NCI-H446 treated with DMSO at 0.1 percent for 48 hours (cell line): ENCODE measurements at regions not wholly inside any gene's neighbourhood (a gene's known extent, or its start where the extent isn't known, plus 50 kb on each side); places are given as distances from the start of the nearest gene placed in this dataset.
"Not testable (repeated sequence)": the region's sequence is repeated elsewhere in the genome, so short reads cannot be mapped to it uniquely, and the experiment has no call there.

Experiments
- DNase-seq: peaks from one replicate; lab custom pipeline; 2025; lab: John Stamatoyannopoulos, UW

- no peak for DNase-seq
Observed at GRCh38 chr2:128613876-128614275, 295.2 kb upstream of the HS6ST1 start.

- DNase-seq: not testable (repeated sequence)
Observed at GRCh38 chr2:128614907-128615306, 296.2 kb upstream of the HS6ST1 start.

GRCh38 chr2:128615571-128615970 is 296.9 kb upstream of the HS6ST1 start:
- no peak for DNase-seq

GRCh38 chr2:128617029-128617590 is 298.4 kb upstream of the HS6ST1 start:
- no peak for DNase-seq

- no peak for DNase-seq
Observed at GRCh38 chr2:128617661-128618060, 299.0 kb upstream of the HS6ST1 start.

- no peak for DNase-seq
Observed at GRCh38 chr2:128618642-128619041, 300.0 kb upstream of the HS6ST1 start.

GRCh38 chr2:128619471-128620325 is 301.0 kb upstream of the HS6ST1 start:
- no peak for DNase-seq

GRCh38 chr2:128621074-128621473 is 302.4 kb upstream of the HS6ST1 start:
- no peak for DNase-seq

- DNase-seq: no peak
Observed at GRCh38 chr2:128622371-128622770, 303.7 kb upstream of the HS6ST1 start.

GRCh38 chr2:128622955-128623620 is 304.4 kb upstream of the HS6ST1 start:
- DNase-seq: no peak

GRCh38 chr2:128623776-128624761 is 305.4 kb upstream of the HS6ST1 start:
- DNase-seq: no peak

GRCh38 chr2:128624956-128625355 is 306.3 kb upstream of the HS6ST1 start:
- no peak for DNase-seq

- DNase-seq: no peak
Observed at GRCh38 chr2:128625421-128625820, 306.8 kb upstream of the HS6ST1 start.

- DNase-seq: no peak
Observed at GRCh38 chr2:128625963-128626759, 307.5 kb upstream of the HS6ST1 start.

GRCh38 chr2:128626760-128627511 is 308.3 kb upstream of the HS6ST1 start:
- DNase-seq: no peak

GRCh38 chr2:128628206-128628605 is 309.5 kb upstream of the HS6ST1 start:
- DNase-seq: no peak

- DNase-seq: no peak
Observed at GRCh38 chr2:128628996-128629395, 310.3 kb upstream of the HS6ST1 start.

- DNase-seq: no peak
Observed at GRCh38 chr2:128630974-128631697, 312.5 kb upstream of the HS6ST1 start.

- no peak for DNase-seq
Observed at GRCh38 chr2:128631698-128632500, 313.2 kb upstream of the HS6ST1 start.
